ENCODE measurements at regions not wholly inside any gene's neighbourhood (a gene's known extent, or its start where the extent isn't known, plus 50 kb on each side); places are given as distances from the start of the nearest gene placed in this dataset.
"Not testable (repeated sequence)": the region's sequence is repeated elsewhere in the genome, so short reads cannot be mapped to it uniquely, and the experiment has no call there.

GRCh38 chrX:20711366-20711765 is 444.7 kb upstream of the RPS6KA3 start:
- peak; percentile 87 for DNase-seq

- no peak for DNase-seq
These were observed 426.4 kb upstream of the RPS6KA3 start for GRCh38 chrX:20693078-20693477.

- no peak for DNase-seq
These were observed 419.5 kb upstream of the RPS6KA3 start for GRCh38 chrX:20686256-20686655.

- no peak for DNase-seq
These were observed 418.9 kb upstream of the RPS6KA3 start for GRCh38 chrX:20685652-20686051.

GRCh38 chrX:20681683-20682082 is 415.0 kb upstream of the RPS6KA3 start:
- DNase-seq, result no peak

- DNase-seq, result no peak
These were observed 414.3 kb upstream of the RPS6KA3 start for GRCh38 chrX:20680998-20681397.

GRCh38 chrX:20672476-20672875 is 405.8 kb upstream of the RPS6KA3 start:
- no peak for DNase-seq

GRCh38 chrX:20671746-20672145 is 405.0 kb upstream of the RPS6KA3 start:
- not testable (repeated sequence) for DNase-seq

- DNase-seq, result no peak
These were observed 403.9 kb upstream of the RPS6KA3 start for GRCh38 chrX:20670611-20671010.

- no peak for DNase-seq
These were observed 401.8 kb upstream of the RPS6KA3 start for GRCh38 chrX:20668550-20668949.

GRCh38 chrX:20666331-20666730 is 399.6 kb upstream of the RPS6KA3 start:
- no peak for DNase-seq

- no peak for DNase-seq
These were observed 398.8 kb upstream of the RPS6KA3 start for GRCh38 chrX:20665481-20665880.

GRCh38 chrX:20664774-20665173 is 398.1 kb upstream of the RPS6KA3 start:
- DNase-seq, result peak; percentile 60

GRCh38 chrX:20664131-20664530 is 397.4 kb upstream of the RPS6KA3 start:
- DNase-seq, result no peak

- DNase-seq, result no peak
These were observed 396.6 kb upstream of the RPS6KA3 start for GRCh38 chrX:20663336-20663735.

GRCh38 chrX:20656721-20657120 is 390.0 kb upstream of the RPS6KA3 start:
- no peak for DNase-seq

- no peak for DNase-seq
These were observed 387.9 kb upstream of the RPS6KA3 start for GRCh38 chrX:20654596-20655106.

- no peak for DNase-seq
These were observed 386.4 kb upstream of the RPS6KA3 start for GRCh38 chrX:20653070-20653469.

GRCh38 chrX:20641954-20642353 is 375.2 kb upstream of the RPS6KA3 start:
- no peak for DNase-seq

- no peak for DNase-seq
These were observed 372.4 kb upstream of the RPS6KA3 start for GRCh38 chrX:20639115-20639514.

GRCh38 chrX:20637351-20637750 is 370.6 kb upstream of the RPS6KA3 start:
- DNase-seq, result no peak

- no peak for DNase-seq
These were observed 366.7 kb upstream of the RPS6KA3 start for GRCh38 chrX:20633451-20633850.

GRCh38 chrX:20623448-20623847 is 356.7 kb upstream of the RPS6KA3 start:
- no peak for DNase-seq

GRCh38 chrX:20620306-20620705 is 353.6 kb upstream of the RPS6KA3 start:
- no peak for DNase-seq

- peak; percentile 79 for DNase-seq
These were observed 343.3 kb upstream of the RPS6KA3 start for GRCh38 chrX:20609916-20610415.

GRCh38 chrX:20606831-20607230 is 340.1 kb upstream of the RPS6KA3 start:
- DNase-seq, result no peak
